ENCODE measurements at regions not wholly inside any gene's neighbourhood (a gene's known extent, or its start where the extent isn't known, plus 50 kb on each side); places are given as distances from the start of the nearest gene placed in this dataset.
"Not testable (repeated sequence)": the region's sequence is repeated elsewhere in the genome, so short reads cannot be mapped to it uniquely, and the experiment has no call there.

DNA sequence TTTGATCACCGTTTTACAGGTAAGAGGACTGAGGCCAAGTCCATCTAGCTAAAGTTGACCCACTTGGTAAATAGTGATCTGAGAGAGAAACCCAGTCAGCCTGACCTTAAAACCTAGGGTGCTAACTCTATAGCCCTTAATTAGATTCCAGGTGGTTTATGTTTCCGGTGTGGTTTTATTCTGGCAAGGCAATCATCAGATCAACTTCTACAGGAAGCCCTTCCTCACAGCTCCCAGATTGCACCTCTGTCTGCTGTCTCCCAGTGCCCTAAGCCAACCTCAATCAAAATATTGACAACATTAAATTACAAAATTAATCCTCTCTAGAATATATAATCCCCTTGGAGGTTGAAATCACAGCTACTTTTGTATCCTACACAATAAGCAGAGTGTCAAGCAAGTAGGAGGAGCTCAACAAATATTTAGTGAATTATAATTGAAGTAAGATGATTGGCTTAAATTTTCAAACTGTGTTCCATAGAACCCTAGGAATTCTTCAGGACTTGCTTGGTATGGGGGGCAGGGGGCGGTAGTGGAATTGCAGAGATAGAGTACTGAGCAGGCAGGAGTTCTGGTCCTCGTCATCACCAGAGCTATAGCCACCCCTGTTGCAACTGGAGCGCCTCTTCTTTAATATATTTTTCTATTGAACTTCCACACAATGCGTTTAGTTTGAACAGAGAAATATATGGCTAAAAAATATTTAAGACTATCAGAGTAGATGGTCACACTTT lies 692.8 kb upstream of the LRRN3 start:
- no peak for DNase-seq

DNA sequence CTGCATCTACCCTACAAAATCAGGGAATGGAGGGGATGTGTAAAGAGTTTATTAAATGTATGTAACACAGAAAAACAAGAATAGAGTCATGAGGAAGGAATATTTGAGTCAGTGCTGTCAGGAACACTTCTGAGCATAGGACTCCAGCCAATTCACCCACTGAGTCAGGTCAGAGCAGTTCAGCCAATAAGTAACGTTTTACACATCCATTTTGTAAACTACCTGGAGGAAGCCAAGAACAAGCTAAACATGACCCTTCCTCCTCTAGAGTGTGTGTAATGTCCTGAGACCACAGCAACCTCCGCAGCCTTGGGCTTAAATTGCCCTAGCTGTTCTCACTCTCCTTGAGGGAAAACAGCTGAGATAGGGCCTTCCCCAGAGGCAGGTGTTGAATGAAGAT lies 691.5 kb upstream of the LRRN3 start:
- no peak for DNase-seq

DNA sequence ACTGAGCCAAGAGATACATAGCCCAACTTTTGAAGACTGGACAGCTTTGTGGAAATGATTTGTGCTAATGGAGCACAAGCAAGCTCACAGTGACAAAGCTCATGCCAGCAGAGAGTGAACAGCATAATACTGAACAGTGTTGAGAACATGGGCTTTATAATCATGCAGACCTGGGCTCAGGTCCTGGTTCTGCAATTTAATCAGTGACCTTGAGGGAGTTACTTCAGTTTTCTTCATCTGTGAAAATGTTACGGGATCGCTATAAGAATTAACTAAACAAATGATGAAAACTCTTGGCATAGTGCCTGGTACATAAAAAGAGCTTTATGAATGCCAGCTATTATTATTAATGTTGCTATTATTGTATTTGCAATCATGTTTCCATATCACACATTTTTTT lies 690.5 kb upstream of the LRRN3 start:
- no peak for DNase-seq

DNA sequence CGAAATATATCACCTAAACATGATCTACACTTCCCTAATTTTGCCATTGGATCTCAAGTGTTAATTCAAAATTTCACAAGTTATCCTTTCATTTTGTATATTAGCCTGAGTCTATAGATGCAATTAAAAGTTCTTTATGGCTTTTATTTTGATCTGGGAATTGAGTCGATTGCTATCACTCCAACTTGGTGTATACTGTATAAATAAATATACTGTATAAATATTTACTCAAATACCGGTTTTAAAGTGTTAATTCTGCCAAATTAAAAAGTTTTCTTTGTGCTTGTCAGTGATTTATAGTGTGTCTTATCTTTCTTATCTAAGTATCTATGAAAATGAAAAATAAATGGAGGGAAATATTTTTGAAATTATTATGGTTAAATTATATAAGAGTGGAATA lies 683.7 kb upstream of the LRRN3 start:
- no peak for DNase-seq

DNA sequence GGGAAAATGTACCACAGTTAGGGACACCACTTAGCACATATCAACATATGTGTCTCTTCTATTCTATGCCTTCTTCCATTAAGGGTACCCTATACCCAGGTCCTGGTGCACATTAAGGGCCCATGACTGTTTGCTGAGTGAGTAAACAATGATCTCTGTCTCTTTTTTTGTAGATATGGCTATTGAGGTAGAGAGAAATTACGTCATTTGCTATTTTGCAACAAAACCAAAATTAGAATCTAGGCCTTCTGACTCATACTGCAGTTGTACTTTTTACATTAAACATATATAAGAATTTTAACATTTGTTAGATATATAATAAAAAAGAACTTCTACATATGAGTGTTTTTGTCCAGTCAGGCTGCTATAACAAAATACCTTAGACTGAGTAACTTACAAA lies 683.2 kb upstream of the LRRN3 start:
- no peak for DNase-seq

DNA sequence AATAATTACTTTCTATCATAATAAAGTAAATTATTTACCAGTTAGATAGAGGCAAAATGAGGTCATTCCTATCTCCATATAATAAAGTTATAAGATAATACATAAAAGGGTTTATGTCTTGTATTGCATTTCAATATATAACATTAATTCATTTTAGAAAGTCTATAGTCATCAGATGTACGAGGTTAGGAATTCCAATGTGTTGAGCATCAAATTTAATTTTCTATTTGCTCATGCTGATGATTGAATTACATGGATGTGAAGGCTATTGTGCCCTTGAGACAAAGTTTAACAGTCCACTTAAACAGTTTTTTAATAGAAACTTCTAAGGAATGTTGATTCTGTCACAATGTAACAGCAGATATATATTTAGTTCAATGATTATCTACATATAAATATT lies 678.3 kb upstream of the LRRN3 start:
- no peak for DNase-seq

DNA sequence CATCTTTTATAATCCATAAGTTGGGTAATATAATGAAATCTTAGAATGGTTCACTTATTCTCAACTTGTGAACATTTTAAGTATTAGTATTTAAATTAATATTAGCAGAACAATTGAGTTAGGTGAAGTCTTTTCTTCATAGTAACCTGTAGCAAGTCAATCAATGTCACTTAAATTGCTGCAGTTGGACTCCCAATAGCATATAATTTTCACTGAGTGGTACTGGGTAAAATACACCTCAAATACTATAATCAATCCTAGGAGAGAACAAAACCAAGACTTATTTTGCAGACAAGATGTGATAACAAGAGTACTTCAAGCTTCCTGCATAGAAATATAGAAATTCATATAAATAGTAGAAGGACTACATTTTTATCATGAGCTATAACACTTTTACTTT lies 677.9 kb upstream of the LRRN3 start:
- no peak for DNase-seq

DNA sequence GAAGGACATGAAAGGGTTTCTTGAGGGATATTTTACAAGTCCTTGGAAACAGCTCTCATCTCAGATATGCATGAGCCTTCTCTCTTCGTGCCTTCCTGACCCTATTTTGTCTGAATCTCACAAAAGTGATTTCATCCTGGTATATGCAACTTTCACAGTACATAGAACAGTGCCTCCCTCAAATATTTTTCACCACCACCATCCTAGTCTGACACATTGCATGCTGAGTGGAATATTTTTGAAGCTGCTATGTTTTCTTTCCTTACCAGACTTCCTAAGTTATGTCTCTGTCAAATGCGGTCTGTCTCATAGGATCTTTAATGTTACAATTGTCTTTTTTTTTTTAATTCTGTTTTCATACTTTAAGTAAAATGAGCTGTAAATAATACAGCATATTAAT lies 673.3 kb upstream of the LRRN3 start:
- DNase-seq, result no peak

DNA sequence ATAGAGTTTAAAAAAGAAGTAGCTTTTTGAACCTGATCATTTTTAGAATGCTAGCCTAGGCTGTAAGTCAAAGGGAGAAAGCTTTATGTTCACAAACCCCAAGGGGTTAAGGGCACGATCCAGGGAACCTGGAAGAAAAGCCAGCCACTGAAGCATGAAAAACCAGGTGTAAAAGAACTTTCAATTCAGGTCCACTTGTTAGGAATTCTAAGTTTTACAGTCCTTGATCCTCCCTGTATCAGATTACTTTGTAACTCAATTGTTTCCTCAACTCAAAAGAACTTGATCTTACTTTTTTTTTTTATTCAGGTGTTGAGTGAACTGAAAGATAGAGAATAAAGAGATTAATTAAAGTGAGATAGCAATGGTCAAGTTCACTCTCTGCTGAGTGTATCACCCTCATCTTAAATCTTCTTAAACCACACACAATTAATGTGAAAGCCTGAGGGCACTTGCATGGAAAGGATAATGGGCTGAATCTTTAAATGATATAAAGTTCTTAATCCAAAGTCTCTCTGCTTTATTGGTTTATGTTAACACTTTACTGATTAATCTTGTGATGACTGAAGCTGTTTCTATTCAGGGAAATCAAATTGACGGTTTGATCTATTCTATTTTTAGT lies 672.2 kb upstream of the LRRN3 start:
- no peak for DNase-seq

DNA sequence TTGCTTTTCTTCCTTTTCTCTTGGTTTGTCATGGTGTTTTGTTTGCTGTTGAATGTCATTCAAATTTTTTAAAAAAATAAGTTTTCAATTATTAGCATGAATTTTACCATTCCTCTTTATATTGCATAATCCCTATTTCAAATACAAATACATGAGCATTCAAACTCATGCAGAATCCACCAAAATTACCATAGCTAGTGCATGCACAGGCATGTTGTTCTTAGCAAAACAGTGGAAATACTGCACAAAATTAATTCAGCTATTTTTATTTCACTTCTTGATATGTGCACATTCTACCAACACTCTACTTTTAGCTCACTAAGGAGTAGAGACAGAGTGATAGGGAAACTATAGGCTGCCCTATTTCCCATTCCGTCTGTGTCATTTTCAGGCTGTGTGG lies 670.1 kb upstream of the LRRN3 start:
- no peak for DNase-seq

DNA sequence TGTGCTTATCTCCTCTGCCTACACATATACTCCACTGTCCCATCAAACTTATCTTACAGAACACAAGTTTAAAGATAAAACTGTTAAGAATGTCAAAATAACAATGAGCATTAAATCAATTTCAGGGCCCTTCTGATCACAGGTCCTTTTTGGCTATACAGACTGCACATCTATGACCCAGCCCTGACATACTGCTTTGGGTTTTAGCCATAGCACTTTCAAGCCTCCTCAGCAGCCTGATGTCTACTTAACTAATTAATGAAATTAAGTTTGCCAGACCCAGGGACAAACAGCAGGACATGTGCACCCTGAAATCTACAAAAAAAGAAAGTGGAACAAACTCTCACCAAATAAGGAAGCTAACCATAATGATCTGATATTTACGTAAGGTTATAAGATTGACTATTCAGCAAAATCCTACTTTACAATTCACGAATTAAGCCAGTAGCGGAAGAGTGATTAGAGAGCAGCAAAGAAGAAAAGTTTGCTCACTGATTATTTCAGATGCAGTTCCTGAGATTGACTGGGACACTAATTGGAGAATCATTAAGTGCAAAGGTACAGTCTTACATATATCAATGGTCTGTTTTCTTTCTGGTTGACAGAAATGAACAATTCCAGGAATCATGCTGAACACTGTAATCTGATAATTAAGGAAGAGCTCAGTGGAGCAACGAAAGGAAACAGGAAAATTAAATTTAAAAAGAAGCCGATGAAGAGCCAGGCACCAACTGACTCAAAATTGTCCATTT lies 669.3 kb upstream of the LRRN3 start:
- DNase-seq, result peak; percentile 29

DNA sequence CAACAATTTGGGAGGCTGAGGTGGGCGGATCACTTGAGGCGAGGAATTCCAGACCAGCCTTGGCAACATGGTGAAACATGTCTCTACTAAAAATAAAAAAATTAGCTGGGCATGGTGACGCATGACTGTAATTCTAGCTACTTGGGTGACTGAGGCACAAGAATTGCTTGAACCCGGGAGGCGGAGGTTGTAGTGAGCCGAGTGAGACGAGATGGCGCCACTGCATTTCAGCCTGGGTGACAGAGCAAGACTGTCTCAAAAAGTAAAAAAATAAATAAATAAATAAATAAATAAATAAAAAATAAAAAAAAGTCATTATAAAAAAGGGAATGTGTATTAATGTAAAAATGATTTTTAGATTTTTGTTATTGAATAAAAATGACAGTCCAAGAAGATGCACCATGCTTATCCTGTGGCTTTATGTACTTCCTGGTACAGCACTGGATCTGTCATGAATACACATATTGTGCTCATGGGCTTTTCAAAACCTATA lies 658.8 kb upstream of the LRRN3 start:
- DNase-seq, result no peak

DNA sequence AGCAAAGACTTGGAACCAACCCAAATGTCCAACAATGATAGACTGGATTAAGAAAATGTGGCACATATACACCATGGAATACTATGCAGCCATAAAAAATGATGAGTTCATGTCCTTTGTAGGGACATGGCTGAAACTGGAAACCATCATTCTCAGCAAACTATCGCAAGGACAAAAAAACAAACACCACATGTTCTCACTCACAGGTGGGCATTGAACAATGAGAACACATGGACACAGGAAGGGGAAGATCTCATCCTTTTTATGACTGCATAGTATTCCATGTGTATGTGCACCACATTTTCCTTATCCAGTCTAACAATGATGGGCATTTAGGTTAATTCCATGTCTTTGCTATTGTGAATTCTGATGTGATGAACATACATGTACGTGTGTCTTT lies 652.0 kb upstream of the LRRN3 start:
- DNase-seq, result not testable (repeated sequence)

DNA sequence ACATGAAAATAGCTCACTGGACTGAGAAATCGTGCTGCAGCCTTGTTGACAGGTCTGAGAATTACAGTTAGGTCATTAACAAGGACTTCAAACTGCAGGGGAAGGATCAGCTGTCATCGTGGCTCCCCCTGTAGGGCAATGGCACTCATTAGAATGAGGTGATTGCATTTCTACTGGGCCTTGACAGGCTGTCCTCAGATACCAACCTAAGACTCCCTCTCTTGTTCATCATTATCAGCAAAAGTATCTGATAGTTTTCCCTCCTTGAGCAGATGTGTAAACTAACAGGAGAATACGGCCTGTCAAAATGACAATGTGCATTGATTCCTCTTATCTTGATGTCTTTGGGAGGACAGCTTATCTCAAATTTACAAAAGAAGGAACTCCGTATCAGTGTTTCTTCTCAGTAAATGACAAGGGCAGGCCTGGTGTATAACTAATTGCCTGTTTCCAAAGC lies 648.5 kb upstream of the LRRN3 start:
- DNase-seq, result peak; percentile 28

DNA sequence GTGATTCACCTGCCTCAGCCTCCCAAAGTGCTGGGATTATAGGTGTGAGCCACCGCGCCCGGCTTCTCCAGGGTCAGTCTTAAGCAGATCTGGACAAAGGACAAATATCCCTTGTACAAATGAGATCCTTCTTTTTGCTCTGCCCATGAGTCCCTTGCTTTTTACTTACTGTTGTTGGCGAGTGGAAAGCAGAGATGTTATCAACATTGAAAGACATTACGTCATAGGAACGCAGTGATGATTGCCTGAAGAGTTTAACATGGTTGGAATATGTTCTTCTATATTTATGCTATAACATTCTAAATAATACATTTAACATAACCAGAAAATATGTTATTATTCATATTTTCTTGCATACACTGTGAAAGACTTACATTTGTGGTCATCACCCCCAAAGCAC lies 644.3 kb upstream of the LRRN3 start:
- DNase-seq, result no peak

DNA sequence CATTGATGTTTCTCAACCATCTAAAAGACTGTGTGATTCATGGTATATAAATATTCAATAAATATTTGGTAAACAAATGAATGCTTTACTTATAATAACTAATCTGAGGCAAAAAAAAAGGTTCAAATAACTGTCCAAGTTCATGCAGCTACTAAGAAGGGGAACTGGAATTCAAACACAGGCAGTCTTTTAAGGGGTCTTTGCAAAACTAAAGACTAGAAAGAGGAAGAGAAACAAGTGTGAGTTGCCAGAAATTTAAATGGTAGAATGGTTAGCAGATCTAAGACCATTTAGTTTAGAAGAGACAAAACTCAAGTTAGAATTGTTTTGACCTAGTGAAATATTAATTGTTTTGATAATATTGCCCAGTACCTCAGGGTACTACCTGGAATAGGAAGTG lies 642.0 kb upstream of the LRRN3 start:
- DNase-seq, result no peak

DNA sequence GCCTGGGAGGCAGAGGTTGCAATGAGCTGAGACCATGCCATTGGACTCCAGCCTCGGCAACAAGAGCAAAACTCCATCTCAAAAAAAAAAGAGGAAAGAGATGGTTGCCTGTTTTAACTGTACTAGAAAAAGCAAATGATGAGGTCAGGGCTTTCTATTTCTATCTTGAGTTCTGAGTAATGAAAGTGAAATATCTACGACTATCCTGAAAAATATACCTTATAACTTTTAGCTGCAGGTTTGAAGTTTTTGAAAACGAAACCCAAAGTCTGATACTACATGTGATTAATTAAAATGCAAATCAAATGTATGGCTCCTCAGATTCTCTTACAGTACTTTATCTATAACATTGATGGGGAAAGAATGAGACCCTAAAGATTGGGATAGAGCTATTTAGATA lies 636.2 kb upstream of the LRRN3 start:
- no peak for DNase-seq

DNA sequence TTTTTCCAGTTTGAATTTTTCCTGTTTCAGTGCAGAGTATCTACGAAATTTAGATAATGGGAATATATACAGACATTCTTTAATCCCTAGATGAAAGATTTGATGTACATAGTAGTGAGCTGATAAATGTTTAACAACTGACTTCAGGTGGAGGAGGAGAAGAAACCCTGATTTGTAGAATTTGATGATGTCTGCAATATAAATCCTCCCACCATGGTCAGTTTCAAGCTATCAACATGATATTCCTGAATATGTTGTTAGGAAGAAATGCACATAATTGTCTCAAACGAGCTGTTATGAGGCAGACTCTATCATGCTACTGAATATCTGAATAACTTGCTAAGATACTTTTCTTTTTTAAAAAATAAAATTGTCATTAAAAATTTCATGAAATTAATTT lies 629.3 kb upstream of the LRRN3 start:
- DNase-seq, result no peak

DNA sequence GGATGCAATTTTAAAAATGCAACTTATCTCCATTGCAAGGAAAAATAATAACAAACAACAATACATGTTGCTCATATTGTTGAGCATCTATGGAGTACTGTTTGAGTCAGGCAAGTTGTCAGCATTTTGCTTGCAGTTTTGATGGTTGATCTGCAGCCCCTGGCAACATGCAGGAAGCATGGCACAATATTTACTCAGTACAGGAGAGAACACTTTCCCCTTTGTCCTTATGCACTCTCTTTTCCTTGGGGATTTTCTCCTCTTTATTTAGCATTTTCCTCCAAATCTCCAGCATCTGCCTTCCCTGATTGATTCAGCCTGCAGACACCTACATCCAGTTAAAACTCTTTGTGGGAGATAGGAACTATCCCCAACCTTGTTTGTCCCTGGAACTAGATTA lies 620.5 kb upstream of the LRRN3 start:
- no peak for DNase-seq

DNA sequence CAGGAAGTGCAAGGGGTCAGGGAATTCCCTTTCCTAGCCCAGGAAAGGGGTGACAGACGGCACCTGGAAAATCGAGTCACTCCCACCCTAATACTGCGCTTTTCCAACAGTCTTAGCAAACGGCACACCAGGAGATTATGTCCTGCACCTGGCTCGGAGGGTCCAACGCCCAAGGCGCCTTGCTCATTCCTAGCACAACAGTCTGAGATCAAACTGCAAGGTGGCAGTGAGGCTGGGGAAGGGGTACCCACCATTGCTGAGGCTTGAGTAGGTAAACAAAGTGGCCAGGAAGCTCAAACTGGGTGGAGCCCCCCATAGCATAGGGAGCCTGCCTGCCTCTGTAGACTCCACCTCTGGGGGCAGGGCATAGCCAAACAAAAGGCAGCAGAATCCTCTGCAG lies 618.5 kb upstream of the LRRN3 start:
- not testable (repeated sequence) for DNase-seq

DNA sequence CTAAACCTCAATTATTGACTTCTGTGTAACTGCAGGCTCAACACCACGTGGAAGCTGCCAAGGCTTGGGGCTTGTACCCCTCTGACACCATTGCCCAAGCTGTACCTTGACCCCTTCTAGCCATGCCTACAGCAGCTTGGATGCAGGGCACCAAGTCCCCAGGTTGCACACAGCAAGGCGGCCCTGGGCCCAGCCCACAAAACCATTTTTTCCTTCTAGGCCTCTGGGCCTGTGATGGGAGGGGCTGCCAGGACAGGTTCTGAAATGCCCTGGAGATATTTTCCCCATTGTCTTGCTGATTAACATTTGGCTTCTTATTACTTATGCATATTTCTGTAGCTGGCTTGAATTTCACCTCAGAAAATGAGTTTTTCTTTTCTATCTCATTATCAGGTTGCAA lies 610.0 kb upstream of the LRRN3 start:
- no peak for DNase-seq

DNA sequence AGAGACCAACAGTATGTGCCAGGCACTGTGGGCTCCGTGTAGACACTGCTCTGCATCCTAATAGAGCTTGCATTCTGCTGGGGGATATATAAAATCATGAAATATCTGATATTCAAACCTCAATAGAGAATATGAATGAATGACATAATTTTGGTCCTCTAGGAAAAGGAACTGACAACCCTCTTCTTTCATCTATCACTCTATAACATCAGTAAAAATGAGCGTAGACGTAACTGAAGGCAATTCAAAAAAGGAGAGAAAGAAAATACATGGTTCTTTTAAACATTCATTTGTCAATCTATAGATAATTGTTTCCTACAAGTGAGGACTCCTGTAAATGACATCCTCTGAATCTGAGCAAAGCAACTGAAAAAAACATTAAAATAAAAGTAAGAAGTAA lies 607.4 kb upstream of the LRRN3 start:
- no peak for DNase-seq

DNA sequence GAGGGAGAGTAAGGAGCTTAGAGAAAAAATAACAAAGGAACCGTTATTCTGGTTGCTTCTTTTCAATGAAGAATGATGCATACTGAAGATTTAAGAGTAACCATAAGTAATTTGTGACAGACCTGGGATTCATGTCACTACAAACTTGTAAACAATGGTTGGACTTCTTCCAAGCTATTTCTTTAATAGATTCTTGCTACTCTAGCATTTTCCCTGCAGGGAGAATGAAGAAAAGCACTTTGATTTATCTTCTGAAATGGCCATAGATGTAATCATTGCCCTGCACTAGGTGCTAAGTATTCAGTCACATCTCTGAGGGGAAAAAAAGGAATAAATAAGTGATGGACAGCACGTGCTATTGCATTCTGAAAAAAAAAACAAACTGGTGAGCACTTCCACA lies 606.6 kb upstream of the LRRN3 start:
- DNase-seq, result no peak

DNA sequence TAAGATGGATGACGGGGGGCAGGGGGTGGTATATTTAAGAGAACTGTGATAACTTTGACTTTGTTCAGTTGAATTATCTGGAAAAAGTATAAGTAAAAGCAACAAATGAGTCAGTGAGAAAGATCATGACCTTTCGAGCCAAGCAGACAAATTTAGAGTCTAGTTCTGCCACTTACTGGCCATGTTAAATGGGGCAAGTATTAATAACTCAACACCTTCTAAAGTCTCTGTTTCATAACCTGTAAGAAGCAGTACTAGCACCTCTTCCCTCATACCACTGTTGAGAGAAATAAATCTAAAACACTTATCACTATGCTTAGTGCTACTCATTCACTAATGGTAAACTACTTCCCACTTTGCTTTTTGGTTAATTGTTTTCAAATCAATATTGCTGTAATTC lies 604.4 kb upstream of the LRRN3 start:
- DNase-seq, result no peak
